ENCODE measurements at regions not wholly inside any gene's neighbourhood (a gene's known extent, or its start where the extent isn't known, plus 50 kb on each side); places are given as distances from the start of the nearest gene placed in this dataset.

DNA sequence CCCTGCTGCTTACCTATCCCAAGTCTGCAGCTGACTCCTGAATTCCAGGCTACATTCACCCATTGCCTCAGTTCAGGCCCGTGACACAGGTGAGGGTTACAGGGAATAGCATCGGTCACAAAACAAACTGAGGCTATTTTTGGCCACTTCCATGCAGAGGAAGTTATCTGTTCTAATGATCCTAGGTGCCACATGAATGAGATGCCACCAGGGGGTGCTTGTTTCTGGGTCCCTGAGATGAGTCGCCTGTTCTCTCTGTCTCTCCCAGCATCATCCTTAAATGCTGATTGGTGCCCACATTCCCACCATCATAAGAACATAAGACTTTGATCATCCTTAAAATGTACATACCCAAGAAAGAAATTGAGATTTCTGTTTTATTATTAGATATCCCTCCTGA, 119.0 kb upstream of the CELF4 start:
- DNase-seq = no peak
- WGBS, 2 donors (ENCODE audit: low coverage in 1 of 2) = 64% methylated on average over 3 of the region's 3 CpGs; no CpG with 5 or more reads in 1 of the 2 donors
- no peak for TF ChIP-seq EP300 (IDR thresholded peaks at IDR 0.05; ENCODE audit: low read depth)
- TF ChIP-seq POLR2A (IDR thresholded peaks at IDR 0.05) = no peak
- TF ChIP-seq, protein P1, sequence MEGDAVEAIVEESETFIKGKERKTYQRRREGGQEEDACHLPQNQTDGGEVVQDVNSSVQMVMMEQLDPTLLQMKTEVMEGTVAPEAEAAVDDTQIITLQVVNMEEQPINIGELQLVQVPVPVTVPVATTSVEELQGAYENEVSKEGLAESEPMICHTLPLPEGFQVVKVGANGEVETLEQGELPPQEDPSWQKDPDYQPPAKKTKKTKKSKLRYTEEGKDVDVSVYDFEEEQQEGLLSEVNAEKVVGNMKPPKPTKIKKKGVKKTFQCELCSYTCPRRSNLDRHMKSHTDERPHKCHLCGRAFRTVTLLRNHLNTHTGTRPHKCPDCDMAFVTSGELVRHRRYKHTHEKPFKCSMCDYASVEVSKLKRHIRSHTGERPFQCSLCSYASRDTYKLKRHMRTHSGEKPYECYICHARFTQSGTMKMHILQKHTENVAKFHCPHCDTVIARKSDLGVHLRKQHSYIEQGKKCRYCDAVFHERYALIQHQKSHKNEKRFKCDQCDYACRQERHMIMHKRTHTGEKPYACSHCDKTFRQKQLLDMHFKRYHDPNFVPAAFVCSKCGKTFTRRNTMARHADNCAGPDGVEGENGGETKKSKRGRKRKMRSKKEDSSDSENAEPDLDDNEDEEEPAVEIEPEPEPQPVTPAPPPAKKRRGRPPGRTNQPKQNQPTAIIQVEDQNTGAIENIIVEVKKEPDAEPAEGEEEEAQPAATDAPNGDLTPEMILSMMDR (IDR thresholded peaks at IDR 0.05) = no peak
- no peak for TF ChIP-seq POLR2AphosphoS5 (IDR thresholded peaks at IDR 0.05)

DNA sequence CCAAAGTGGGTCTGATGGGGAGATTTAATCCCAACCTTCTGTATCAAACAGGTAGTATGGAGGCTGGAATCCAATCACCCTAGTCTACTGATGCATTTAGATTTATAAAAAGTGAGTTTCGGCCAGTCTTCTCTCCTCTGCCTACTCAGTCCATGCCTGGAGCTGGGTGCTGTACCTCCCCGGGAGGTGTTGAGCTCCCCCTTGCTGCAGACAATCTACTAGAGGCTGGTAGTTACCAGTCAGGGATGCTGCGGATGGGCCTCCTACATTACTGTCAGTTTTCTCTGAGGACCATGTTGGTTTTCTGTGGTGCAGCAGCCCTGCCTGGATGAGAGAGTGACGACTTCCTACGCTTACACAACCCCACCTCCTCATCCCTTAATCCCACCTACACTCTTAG, 118.6 kb upstream of the CELF4 start:
- WGBS, 2 donors (ENCODE audit: low coverage in 1 of 2) = 75% methylated on average over 5 of the region's 5 CpGs; no CpG with 5 or more reads in 1 of the 2 donors
- intact Hi-C loops (cut with DNase I; ENCODE audit: low total_unique reads) = no loop called here
- TF ChIP-seq, protein P1 (IDR thresholded peaks at IDR 0.05) = no peak

More for the DNA sequence above, 119.0 kb upstream of the CELF4 start:
- Histone ChIP-seq H3K27me3 (no peaks in the 10 kb centered on the region), H3K4me1 (no peaks in the 10 kb centered on the region), H3K4me3 (no peak overlapping the region), H3K9me3 (no peaks in the 10 kb centered on the region), H3K27ac (no peak overlapping the region), H3K36me3 (no peaks in the 10 kb centered on the region)
- intact Hi-C loops (cut with DNase I; ENCODE audit: low total_unique reads) = no loop called here
- in situ Hi-C loops (cut with MboI; ENCODE audit: low pct_ligation_motif_present in 1 of 4, low pct_unique_long_range_greater_than_20kb in 1 of 4, low sequenced_read_pairs in 3 of 4) = no loop called here

DNA sequence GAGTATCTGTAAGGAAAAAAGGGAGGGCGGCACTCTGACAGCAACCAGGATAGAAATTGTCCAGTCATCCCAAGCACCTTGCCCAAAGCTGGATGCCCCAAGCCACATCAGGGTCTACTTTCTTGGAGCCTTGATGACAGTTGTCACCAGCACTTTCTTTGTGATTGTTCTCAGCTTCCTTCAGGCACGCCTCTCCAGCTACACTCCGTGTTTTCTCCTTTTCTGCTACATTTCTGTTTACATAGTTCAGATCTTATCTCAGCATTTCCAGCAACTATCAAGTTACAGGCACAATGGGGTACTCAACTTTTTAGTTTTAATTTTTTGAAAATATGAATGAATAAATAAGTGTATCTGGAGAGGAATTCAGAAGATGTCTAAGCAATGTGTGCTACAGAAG, 115.3 kb upstream of the CELF4 start:
- H3K27me3 ChIP-seq = no peaks in the 10 kb centered on the region
- no peaks in the 10 kb centered on the region for H3K36me3 ChIP-seq
- TF ChIP-seq POLR2A (IDR thresholded peaks at IDR 0.05) = no peak
- no peak for TF ChIP-seq POLR2AphosphoS5 (IDR thresholded peaks at IDR 0.05)
- TF ChIP-seq, protein P1 (IDR thresholded peaks at IDR 0.05) = no peak
- TF ChIP-seq EP300 (IDR thresholded peaks at IDR 0.05; ENCODE audit: low read depth) = no peak
- H3K4me3 ChIP-seq = no peak overlapping the region
- no peak for DNase-seq
- H3K27ac ChIP-seq = no peak overlapping the region
- H3K9me3 ChIP-seq = no peaks in the 10 kb centered on the region
- 44 to 100% methylated on average over 1 to 3 of the region's 3 CpGs for WGBS, 2 donors (ENCODE audit: low coverage in 1 of 2)
- intact Hi-C loops (cut with DNase I; ENCODE audit: low total_unique reads) (no loop called here), in situ Hi-C loops (cut with MboI; ENCODE audit: low pct_ligation_motif_present in 1 of 4, low pct_unique_long_range_greater_than_20kb in 1 of 4, low sequenced_read_pairs in 3 of 4) (no loop called here)
- H3K4me1 ChIP-seq = no peaks in the 10 kb centered on the region

More for the DNA sequence above, 118.6 kb upstream of the CELF4 start:
- no peak overlapping the region for H3K27ac ChIP-seq
- H3K4me3 ChIP-seq = no peak overlapping the region
- in situ Hi-C loops (cut with MboI; ENCODE audit: low pct_ligation_motif_present in 1 of 4, low pct_unique_long_range_greater_than_20kb in 1 of 4, low sequenced_read_pairs in 3 of 4) = no loop called here
- H3K9me3 ChIP-seq = no peaks in the 10 kb centered on the region
- no peaks in the 10 kb centered on the region for H3K27me3 ChIP-seq
- no peaks in the 10 kb centered on the region for H3K4me1 ChIP-seq
- no peaks in the 10 kb centered on the region for H3K36me3 ChIP-seq
- no peak for DNase-seq

DNA sequence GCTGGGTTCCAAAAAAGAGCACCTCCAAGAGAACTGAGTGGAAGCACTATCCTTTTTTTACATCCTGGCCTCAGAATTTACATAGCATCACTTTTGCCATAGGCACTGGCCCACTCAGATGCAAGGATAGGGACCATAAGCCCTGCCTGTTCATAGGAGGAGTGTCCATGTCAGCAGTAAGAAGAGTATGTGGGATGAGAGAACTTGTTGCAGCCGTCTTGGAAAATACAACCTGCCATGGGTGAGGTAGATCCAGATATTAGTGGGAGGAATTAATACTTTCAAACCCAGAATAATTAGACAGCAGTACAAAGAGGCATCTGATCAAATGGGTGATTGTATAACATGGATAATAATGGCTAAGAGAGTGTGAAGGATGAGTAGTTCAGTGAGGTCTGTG, 110.7 kb upstream of the CELF4 start:
- DNase-seq = no peak
- 80 to 83% methylated on average over 1 of the region's 1 CpG for WGBS, 2 donors (ENCODE audit: low coverage in 1 of 2)
- no peak overlapping the region for H3K27ac ChIP-seq

More for the DNA sequence above, 110.7 kb upstream of the CELF4 start:
- in situ Hi-C loops (cut with MboI; ENCODE audit: low pct_ligation_motif_present in 1 of 4, low pct_unique_long_range_greater_than_20kb in 1 of 4, low sequenced_read_pairs in 3 of 4) = no loop called here
- intact Hi-C loops (cut with DNase I; ENCODE audit: low total_unique reads) = no loop called here
- no peaks in the 10 kb centered on the region for H3K27me3 ChIP-seq
- H3K36me3 ChIP-seq = no peaks in the 10 kb centered on the region
- H3K4me1 ChIP-seq = no peaks in the 10 kb centered on the region
- no peaks in the 10 kb centered on the region for H3K9me3 ChIP-seq
- H3K4me3 ChIP-seq = no peak overlapping the region
- no peak for TF ChIP-seq POLR2AphosphoS5 (IDR thresholded peaks at IDR 0.05)
- TF ChIP-seq POLR2A (IDR thresholded peaks at IDR 0.05) = no peak
- TF ChIP-seq EP300 (IDR thresholded peaks at IDR 0.05; ENCODE audit: low read depth) = no peak
- TF ChIP-seq, protein P1 (IDR thresholded peaks at IDR 0.05) = no peak
